Tibial artery (tissue), 4 donors: ENCODE measurements at regions not wholly inside any gene's neighbourhood (a gene's known extent, or its start where the extent isn't known, plus 50 kb on each side); places are given as distances from the start of the nearest gene placed in this dataset.

Source experiments
- DNase-seq, 2 donors: peaks; one replicate each; pipeline ENCODE4 v3.0.0-alpha.2; 2019
- H3K27ac ChIP-seq, 2 donors: fragments of 200-600 bp; sonication (generic) in 1 of 2; 1 replicate in 1 of 2; 2 replicates in 1 of 2; pipeline ENCODE4 v1.5.1; 2018 to 2019; ENCODE audit warnings: mild to moderate bottlenecking in 1 of 2
- H3K27me3 ChIP-seq, 2 donors: fragments of 200-600 bp; sonication (generic) in 1 of 2; one replicate each; pipeline versions ENCODE4 v1.5.1 to v1.6.0; 2016 to 2019
- H3K36me3 ChIP-seq, 3 donors: fragments of 200-600 bp; sonication (generic) in 2 of 3; one replicate each; pipeline ENCODE4 v1.5.1; 2016 to 2019; ENCODE audit warnings: mild to moderate bottlenecking in 2 of 3
- H3K4me1 ChIP-seq, 4 donors: fragments of 200-600 bp; sonication (generic) in 2 of 4; 1 replicate in 3 of 4; 2 replicates in 1 of 4; pipeline ENCODE4 v1.5.1; 2016 to 2019
- H3K4me3 ChIP-seq, 2 donors: fragments of 200-600 bp; sonication (generic) in 1 of 2; 1 replicate in 1 of 2; 2 replicates in 1 of 2; pipeline ENCODE4 v1.5.1; 2018 to 2019; ENCODE audit warnings: mild to moderate bottlenecking in 2 of 2
- H3K9me3 ChIP-seq, 3 donors: fragments of 200-600 bp; sonication (generic) in 1 of 3; one replicate each; pipeline ENCODE4 v1.5.1; 2016 to 2019
- intact Hi-C: fragments of 100-400 bp; cut with DNase I; formaldehyde crosslinking; loops from one replicate; pipeline ENCODE4 v1.15.0; 2023; ENCODE audit warnings: low total_unique reads
- TF ChIP-seq, protein P1 (sequence below), 2 experiments: fragments of 200-600 bp in 1 of 2; fragments of 450-650 bp in 1 of 2; IDR thresholded peaks; one replicate each; pipeline ENCODE4 v1.5.1; 2017 to 2019; ENCODE audit warnings: antibody characterized with exemption in 2 of 2, mild to moderate bottlenecking in 1 of 2, moderate library complexity in 1 of 2

DNA sequence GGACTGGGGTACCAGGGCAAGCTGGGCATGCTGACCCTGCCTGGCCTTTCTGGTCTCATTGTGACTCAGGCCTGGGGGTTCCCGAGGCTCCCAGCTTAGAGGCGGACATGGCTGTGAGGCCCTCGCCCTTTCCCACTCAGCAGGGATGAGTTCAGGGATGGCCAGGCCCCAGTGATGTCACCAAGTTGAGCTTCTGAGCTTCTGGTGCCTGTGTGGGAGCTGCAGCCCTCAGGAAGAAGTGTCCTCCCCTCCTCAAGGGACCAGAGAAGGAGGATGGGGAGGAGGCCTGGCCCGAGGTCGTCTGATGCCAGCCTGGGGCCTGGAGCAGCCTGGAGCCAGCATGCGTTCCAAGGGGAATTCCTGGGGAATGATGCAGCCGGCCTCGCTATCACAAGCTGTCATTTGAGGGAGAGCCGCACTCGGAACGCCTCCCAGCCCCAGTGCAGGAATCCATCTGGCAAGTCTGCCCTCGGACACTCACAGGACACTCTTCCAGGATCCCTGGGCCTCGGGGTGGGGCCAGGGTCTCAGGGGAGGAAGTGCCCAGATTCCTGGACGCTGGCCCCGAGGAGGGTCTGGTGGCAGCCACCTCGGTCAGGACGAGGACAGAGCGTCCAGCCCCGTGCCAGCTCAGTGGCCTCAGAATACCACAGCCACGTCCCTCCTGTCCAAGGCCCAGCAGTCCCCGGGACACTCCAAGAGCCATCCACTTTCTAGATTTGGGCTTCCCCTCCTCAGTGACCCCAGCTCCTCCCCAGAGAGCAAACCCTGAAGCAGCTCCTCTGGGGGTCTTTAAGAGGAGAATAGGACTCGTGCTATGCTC is 61.2 kb upstream of the GPC1 start:
- peak; percentile 51 to 89 for DNase-seq
- intact Hi-C loops = loop anchor here (2.0 kb wide), 1 partner anchor 63 kb away; no protein-coding TSS in a partner anchor
- Histone ChIP-seq H3K36me3 (no peaks in the 10 kb centered on the region), H3K4me3 (no peak overlapping the region), H3K27me3 (no peaks in the 10 kb centered on the region), H3K9me3 (no peaks in the 10 kb centered on the region), H3K4me1 (peaks cover 8 to 53% (median 39%) of the 10 kb centered on the region in 4 donors), H3K27ac (peak overlapping the region; percentile 76 to 81)
- TF ChIP-seq, protein P1, sequence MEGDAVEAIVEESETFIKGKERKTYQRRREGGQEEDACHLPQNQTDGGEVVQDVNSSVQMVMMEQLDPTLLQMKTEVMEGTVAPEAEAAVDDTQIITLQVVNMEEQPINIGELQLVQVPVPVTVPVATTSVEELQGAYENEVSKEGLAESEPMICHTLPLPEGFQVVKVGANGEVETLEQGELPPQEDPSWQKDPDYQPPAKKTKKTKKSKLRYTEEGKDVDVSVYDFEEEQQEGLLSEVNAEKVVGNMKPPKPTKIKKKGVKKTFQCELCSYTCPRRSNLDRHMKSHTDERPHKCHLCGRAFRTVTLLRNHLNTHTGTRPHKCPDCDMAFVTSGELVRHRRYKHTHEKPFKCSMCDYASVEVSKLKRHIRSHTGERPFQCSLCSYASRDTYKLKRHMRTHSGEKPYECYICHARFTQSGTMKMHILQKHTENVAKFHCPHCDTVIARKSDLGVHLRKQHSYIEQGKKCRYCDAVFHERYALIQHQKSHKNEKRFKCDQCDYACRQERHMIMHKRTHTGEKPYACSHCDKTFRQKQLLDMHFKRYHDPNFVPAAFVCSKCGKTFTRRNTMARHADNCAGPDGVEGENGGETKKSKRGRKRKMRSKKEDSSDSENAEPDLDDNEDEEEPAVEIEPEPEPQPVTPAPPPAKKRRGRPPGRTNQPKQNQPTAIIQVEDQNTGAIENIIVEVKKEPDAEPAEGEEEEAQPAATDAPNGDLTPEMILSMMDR (IDR thresholded peaks at IDR 0.05) = no peak

DNA sequence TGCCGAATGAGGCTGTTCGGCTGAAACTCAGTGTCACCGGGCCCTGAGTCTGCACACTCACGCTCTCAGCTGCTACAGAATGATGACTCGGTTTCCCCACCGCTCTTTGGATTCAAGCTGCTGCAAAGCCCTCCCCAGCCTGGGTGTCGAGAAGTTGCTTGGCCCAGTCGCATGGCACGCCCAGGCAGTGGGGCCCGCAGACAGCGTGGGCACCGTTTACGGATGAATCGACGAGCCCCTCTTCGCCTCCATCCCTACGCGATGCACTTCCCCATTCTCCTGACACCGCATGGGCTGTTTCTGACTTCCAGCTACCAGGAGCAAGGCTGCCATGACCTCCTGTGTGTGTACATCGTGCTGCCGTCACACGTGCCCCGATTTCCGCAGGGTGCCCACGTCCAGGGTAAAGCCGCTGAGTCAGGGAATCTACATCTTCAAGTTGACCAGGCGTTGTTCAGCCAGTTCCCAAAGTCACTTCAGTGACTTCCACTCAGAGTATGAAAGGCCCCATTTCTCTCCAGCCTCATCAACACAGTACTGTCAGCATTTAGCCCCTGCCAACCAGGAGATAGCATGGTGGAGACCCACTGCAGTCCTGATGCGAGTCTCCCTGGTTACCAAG is 60.3 kb upstream of the GPC1 start:
- H3K27ac ChIP-seq = peak overlapping the region in 1 of 2 donors; percentile 81
- H3K27me3 ChIP-seq = no peaks in the 10 kb centered on the region
- intact Hi-C loops = loop anchor here (2.0 kb wide), 1 partner anchor 62 kb away; no protein-coding TSS in a partner anchor
- DNase-seq = no peak
- H3K9me3 ChIP-seq = peaks cover 0 to 6% (median 0%) of the 10 kb centered on the region in 3 donors
- TF ChIP-seq, protein P1 (IDR thresholded peaks at IDR 0.05) = no peak
- peaks cover 8 to 45% (median 30%) of the 10 kb centered on the region in 4 donors for H3K4me1 ChIP-seq
- no peaks in the 10 kb centered on the region for H3K36me3 ChIP-seq
- H3K4me3 ChIP-seq = no peak overlapping the region

DNA sequence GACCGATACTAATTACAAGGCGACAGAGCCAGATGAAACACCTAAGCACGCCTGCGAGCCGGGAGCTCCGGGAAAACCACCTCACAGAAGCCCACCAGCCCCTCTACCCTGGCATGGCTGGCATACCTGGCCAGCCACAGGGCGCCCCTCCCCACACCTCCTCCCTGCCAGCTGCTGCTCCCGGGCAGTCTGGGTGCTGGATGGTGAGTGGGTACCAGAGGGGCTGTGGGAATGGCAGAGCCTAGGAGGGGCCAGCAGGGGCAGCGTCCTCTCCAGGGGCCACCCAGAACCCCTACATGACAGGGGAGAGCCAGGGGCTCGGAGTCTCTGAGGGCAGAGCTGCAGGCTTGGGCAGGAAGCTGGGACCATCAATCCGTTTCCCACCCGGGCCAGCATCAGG is 58.7 kb upstream of the GPC1 start:
- TF ChIP-seq, protein P1 (IDR thresholded peaks at IDR 0.05) = no peak
- Histone ChIP-seq H3K27ac (no peak overlapping the region), H3K27me3 (no peaks in the 10 kb centered on the region), H3K4me1 (peaks cover 5 to 32% (median 21%) of the 10 kb centered on the region in 4 donors), H3K36me3 (no peaks in the 10 kb centered on the region), H3K9me3 (peaks cover 0 to 9% (median 0%) of the 10 kb centered on the region in 3 donors), H3K4me3 (no peak overlapping the region)
- intact Hi-C loops = no loop called here
- no peak for DNase-seq

DNA sequence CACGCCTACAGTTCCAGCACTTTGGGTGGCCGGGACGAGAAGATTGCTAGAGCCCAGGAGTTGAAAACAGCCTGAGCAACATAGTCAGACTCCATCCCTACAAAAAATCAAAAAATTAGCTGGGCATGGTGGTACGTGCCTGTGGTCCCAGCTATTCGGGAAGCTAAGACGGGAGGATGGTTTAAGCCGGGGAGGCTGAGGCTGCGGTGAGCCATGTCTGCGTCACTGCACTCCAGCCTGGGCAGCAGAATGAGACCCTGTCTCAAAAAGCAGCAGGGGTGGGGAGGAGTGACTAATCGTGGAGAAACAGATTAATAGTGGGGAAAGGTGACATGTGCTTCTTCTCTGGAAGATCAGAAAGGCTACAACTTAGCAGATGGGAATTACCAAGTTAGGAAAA is 58.1 kb upstream of the GPC1 start:
- H3K9me3 ChIP-seq = peaks cover 0 to 9% (median 0%) of the 10 kb centered on the region in 3 donors
- peaks cover 5 to 26% (median 18%) of the 10 kb centered on the region in 4 donors for H3K4me1 ChIP-seq
- H3K27ac ChIP-seq = no peak overlapping the region
- TF ChIP-seq, protein P1 (IDR thresholded peaks at IDR 0.05) = no peak
- no peak overlapping the region for H3K4me3 ChIP-seq
- intact Hi-C loops = no loop called here
- no peaks in the 10 kb centered on the region for H3K27me3 ChIP-seq
- no peak for DNase-seq
- no peaks in the 10 kb centered on the region for H3K36me3 ChIP-seq

DNA sequence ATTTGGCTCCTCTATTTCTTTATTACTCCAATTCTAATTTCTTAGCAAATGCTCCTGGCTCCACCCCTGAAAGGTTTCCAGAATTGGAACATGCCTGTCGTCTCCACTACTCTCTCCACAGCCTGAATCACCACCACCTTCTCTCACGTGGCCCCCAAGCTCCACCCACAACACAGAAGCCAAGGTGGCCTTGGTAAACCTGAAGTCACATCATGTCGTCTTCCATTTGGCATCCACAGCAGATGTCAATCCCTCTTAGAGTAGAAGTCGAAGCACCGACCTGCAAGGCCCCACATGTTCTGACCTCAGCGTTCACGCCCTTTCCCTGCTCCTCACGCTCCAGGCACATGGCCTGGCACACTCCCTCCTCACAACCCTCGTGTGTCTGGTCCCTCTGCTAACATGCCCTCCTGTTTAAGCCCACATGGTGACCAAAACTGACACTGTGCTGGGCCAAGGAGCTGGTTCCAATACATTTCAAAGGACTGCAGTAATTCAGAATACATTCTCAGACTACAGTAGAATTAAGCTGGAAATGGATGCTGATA is 56.3 kb upstream of the GPC1 start:
- H3K27ac ChIP-seq = no peak overlapping the region
- DNase-seq = no peak
- peaks cover 0 to 9% (median 0%) of the 10 kb centered on the region in 3 donors for H3K9me3 ChIP-seq
- H3K4me3 ChIP-seq = no peak overlapping the region
- H3K4me1 ChIP-seq = peaks cover 0 to 10% (median 7%) of the 10 kb centered on the region in 4 donors
- H3K36me3 ChIP-seq = no peaks in the 10 kb centered on the region
- H3K27me3 ChIP-seq = no peaks in the 10 kb centered on the region
- TF ChIP-seq, protein P1 (IDR thresholded peaks at IDR 0.05) = no peak
- intact Hi-C loops = no loop called here
